ENCODE measurements at regions not wholly inside any gene's neighbourhood (a gene's known extent, or its start where the extent isn't known, plus 50 kb on each side); places are given as distances from the start of the nearest gene placed in this dataset.

DNA sequence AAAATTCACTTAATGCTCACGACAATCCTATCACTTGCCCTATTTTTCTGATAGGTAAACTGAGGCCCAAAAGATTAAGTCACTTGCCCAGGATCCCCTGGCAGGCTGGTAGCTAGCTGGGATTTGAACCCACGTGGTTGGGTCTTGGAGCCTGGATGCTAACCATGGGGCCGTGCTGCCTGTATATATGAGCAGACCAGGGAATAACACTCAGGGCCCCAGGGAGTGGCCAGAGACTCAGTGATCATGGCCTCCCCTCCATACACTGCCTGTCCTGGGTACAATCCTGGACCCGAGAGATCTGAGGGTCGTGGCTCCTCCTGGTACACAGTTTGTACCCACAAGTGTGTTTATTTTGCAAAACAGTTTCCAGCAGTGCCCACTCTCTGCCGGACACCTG lies 116.9 kb upstream of the PTPN1 start:
- TF ChIP-seq ZFP3 (CRISPR knock-in tag; IDR thresholded peaks at IDR 0.05) (no peak), SNAI2 (CRISPR knock-in tag; IDR thresholded peaks at IDR 0.05) (no peak), OSR1 (CRISPR knock-in tag; IDR thresholded peaks at IDR 0.05) (no peak), ISL1 (CRISPR knock-in tag; IDR thresholded peaks at IDR 0.05) (no peak), TOX (CRISPR knock-in tag; IDR thresholded peaks at IDR 0.05; ENCODE audit: borderline replicate concordance) (no peak), ZNF70 (CRISPR knock-in tag; IDR thresholded peaks at IDR 0.05) (no peak), ARNTL (CRISPR knock-in tag; IDR thresholded peaks at IDR 0.05; ENCODE audit: borderline replicate concordance, low read depth) (no peak), PPARA (CRISPR knock-in tag; IDR thresholded peaks at IDR 0.05; ENCODE audit: borderline replicate concordance) (no peak), RARB (CRISPR knock-in tag; IDR thresholded peaks at IDR 0.05) (no peak), CSDC2 (CRISPR knock-in tag; IDR thresholded peaks at IDR 0.05) (no peak), BACH2 (CRISPR knock-in tag; IDR thresholded peaks at IDR 0.05; ENCODE audit: borderline replicate concordance) (no peak), ZNF565 (CRISPR knock-in tag; conservative IDR thresholded peaks at IDR 0.05; ENCODE audit: low read depth) (no peak), ZNF8 (CRISPR knock-in tag; IDR thresholded peaks at IDR 0.05) (no peak)
- ATAC-seq, result no peak

DNA sequence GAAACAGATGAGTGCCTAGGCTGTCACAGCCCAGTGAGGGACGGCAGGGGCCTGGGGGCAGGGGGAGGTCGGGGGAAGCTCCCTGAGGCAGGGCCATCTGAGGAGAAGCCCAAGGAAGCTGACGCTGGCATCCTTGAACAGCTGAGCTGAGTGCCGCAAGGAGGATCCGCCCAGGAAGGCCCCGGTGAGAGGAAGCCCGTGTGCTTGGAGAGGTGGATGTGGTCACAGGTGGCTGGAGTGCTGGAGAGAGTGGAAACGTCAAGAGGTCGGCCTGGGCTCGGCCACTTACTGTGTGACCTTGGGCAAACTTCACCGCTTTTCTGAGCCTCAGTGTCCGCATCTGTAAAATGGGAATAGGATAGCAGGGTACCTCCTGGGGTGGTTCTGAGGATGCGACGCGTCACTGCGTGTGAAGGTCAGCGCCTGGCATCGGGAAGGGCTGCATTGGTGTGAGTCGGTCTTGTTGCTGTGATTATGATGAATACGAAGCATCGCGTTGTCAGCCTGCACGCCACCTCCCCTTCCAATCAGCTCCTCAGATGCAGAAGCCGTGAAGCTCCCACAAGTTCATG lies 116.1 kb upstream of the PTPN1 start:
- TF ChIP-seq ZNF565 (CRISPR knock-in tag; conservative IDR thresholded peaks at IDR 0.05; ENCODE audit: low read depth), result no peak
- TF ChIP-seq CSDC2 (CRISPR knock-in tag; IDR thresholded peaks at IDR 0.05), result no peak
- no peak for TF ChIP-seq ZFP3 (CRISPR knock-in tag; IDR thresholded peaks at IDR 0.05)
- TF ChIP-seq BACH2 (CRISPR knock-in tag; IDR thresholded peaks at IDR 0.05; ENCODE audit: borderline replicate concordance), result no peak
- ATAC-seq, result no peak

DNA sequence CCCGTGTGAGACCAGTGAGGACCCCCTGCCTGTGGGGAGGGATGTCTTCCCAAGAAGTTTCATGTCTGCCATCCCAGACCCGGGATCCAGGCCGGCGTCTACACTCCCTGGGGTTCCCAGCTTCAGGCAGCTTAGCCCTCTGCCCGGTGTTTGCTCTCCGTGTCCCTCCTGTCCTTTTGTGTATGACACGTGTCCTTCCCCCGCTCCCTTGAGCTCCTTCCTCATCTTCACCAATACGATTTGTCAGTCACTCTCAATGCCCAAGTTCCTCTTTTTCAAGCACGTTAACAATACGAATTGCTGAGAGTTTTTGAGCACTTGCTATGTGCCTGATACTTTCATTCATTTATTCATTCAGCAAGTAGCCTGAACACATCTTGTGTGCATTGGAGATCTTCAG lies 115.6 kb upstream of the PTPN1 start:
- ATAC-seq, result no peak
- TF ChIP-seq RARB (CRISPR knock-in tag; IDR thresholded peaks at IDR 0.05) (no peak), ZFP3 (CRISPR knock-in tag; IDR thresholded peaks at IDR 0.05) (no peak), OSR1 (CRISPR knock-in tag; IDR thresholded peaks at IDR 0.05) (no peak), ZNF70 (CRISPR knock-in tag; IDR thresholded peaks at IDR 0.05) (no peak), SNAI2 (CRISPR knock-in tag; IDR thresholded peaks at IDR 0.05) (no peak), PPARA (CRISPR knock-in tag; IDR thresholded peaks at IDR 0.05; ENCODE audit: borderline replicate concordance) (no peak)
- TF ChIP-seq, protein P1, sequence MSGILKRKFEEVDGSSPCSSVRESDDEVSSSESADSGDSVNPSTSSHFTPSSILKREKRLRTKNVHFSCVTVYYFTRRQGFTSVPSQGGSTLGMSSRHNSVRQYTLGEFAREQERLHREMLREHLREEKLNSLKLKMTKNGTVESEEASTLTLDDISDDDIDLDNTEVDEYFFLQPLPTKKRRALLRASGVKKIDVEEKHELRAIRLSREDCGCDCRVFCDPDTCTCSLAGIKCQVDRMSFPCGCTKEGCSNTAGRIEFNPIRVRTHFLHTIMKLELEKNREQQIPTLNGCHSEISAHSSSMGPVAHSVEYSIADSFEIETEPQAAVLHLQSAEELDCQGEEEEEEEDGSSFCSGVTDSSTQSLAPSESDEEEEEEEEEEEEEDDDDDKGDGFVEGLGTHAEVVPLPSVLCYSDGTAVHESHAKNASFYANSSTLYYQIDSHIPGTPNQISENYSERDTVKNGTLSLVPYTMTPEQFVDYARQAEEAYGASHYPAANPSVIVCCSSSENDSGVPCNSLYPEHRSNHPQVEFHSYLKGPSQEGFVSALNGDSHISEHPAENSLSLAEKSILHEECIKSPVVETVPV (CRISPR knock-in tag; IDR thresholded peaks at IDR 0.05), result no peak

DNA sequence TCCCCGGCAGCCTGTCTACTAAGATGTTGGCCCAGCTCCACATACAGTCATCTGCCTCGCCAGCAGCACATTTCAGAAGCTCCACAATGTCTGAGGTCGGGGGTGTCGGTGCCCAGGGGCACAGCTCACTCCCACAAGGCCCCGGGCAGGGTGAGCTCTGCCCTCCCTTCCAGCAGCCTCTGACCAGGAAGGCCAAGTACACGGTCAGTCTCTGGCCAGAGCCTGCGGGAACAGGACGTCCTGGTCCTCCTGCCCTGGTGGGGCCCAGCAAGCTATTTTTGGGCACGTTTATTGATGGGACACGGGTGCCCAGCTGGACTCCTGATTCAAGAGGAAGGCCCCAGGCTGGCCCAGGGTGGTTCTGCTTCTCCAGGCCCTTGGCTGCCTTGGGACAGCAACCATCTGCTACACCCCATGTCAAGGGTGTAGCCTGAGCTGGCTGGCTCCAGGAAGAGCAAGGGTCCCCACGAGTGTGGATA lies 114.9 kb upstream of the PTPN1 start:
- ATAC-seq, result no peak
- TF ChIP-seq, protein P1 (CRISPR knock-in tag; IDR thresholded peaks at IDR 0.05), result no peak
- TF ChIP-seq, protein P2, sequence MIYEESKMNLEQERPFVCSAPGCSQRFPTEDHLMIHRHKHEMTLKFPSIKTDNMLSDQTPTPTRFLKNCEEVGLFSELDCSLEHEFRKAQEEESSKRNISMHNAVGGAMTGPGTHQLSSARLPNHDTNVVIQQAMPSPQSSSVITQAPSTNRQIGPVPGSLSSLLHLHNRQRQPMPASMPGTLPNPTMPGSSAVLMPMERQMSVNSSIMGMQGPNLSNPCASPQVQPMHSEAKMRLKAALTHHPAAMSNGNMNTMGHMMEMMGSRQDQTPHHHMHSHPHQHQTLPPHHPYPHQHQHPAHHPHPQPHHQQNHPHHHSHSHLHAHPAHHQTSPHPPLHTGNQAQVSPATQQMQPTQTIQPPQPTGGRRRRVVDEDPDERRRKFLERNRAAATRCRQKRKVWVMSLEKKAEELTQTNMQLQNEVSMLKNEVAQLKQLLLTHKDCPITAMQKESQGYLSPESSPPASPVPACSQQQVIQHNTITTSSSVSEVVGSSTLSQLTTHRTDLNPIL (CRISPR knock-in tag; IDR thresholded peaks at IDR 0.05; ENCODE audit: low read depth), result no peak
- TF ChIP-seq ZNF565 (CRISPR knock-in tag; conservative IDR thresholded peaks at IDR 0.05; ENCODE audit: low read depth) (no peak), CSDC2 (CRISPR knock-in tag; IDR thresholded peaks at IDR 0.05) (no peak), ZNF70 (CRISPR knock-in tag; IDR thresholded peaks at IDR 0.05) (no peak), ZC3H10 (CRISPR knock-in tag; IDR thresholded peaks at IDR 0.05) (no peak)
- TF ChIP-seq, protein P3, sequence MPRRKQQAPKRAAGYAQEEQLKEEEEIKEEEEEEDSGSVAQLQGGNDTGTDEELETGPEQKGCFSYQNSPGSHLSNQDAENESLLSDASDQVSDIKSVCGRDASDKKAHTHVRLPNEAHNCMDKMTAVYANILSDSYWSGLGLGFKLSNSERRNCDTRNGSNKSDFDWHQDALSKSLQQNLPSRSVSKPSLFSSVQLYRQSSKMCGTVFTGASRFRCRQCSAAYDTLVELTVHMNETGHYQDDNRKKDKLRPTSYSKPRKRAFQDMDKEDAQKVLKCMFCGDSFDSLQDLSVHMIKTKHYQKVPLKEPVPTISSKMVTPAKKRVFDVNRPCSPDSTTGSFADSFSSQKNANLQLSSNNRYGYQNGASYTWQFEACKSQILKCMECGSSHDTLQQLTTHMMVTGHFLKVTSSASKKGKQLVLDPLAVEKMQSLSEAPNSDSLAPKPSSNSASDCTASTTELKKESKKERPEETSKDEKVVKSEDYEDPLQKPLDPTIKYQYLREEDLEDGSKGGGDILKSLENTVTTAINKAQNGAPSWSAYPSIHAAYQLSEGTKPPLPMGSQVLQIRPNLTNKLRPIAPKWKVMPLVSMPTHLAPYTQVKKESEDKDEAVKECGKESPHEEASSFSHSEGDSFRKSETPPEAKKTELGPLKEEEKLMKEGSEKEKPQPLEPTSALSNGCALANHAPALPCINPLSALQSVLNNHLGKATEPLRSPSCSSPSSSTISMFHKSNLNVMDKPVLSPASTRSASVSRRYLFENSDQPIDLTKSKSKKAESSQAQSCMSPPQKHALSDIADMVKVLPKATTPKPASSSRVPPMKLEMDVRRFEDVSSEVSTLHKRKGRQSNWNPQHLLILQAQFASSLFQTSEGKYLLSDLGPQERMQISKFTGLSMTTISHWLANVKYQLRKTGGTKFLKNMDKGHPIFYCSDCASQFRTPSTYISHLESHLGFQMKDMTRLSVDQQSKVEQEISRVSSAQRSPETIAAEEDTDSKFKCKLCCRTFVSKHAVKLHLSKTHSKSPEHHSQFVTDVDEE (CRISPR knock-in tag; IDR thresholded peaks at IDR 0.05), result no peak
- TF ChIP-seq, protein P4, sequence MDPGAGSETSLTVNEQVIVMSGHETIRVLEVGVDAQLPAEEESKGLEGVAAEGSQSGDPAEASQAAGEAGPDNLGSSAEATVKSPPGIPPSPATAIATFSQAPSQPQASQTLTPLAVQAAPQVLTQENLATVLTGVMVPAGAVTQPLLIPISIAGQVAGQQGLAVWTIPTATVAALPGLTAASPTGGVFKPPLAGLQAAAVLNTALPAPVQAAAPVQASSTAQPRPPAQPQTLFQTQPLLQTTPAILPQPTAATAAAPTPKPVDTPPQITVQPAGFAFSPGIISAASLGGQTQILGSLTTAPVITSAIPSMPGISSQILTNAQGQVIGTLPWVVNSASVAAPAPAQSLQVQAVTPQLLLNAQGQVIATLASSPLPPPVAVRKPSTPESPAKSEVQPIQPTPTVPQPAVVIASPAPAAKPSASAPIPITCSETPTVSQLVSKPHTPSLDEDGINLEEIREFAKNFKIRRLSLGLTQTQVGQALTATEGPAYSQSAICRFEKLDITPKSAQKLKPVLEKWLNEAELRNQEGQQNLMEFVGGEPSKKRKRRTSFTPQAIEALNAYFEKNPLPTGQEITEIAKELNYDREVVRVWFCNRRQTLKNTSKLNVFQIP (CRISPR knock-in tag; IDR thresholded peaks at IDR 0.05; ENCODE audit: borderline replicate concordance, low read depth), result no peak

Data from SK-N-SH treated with all-trans-retinoic acid at 6 μM for 48 hours (cell line).